ENCODE measurements at regions not wholly inside any gene's neighbourhood (a gene's known extent, or its start where the extent isn't known, plus 50 kb on each side); places are given as distances from the start of the nearest gene placed in this dataset.

GRCh38 chr13:22828081-22828480 lies 352.7 kb upstream of the SGCG start:
- TF ChIP-seq TAF1 (IDR thresholded peaks at IDR 0.05; ENCODE audit: borderline replicate concordance, low read depth, low read length) (no peak), YY1 (IDR thresholded peaks at IDR 0.05; ENCODE audit: low read depth) (no peak), POLR2AphosphoS5 (IDR thresholded peaks at IDR 0.05; ENCODE audit: low read depth, low read length) (no peak)

Data from SK-N-SH (cell line).